ENCODE measurements at regions not wholly inside any gene's neighbourhood (a gene's known extent, or its start where the extent isn't known, plus 50 kb on each side); places are given as distances from the start of the nearest gene placed in this dataset.

- no peak overlapping the region for H3K4me3 Mint-ChIP-seq
- 91 to 100% methylated on average over 1 to 4 of the region's 4 CpGs for WGBS, 2 experiments (ENCODE audit: insufficient coverage in 1 of 2, insufficient read length in 1 of 2)
- H3K27ac Mint-ChIP-seq, result no peak overlapping the region
These were observed 90.5 kb downstream of the CDC14C start for GRCh38 chr7:49014870-49015269.

GRCh38 chr7:49020145-49020544 lies 95.8 kb downstream of the CDC14C start:
- TF ChIP-seq CTCF (conservative IDR thresholded peaks at IDR 0.05), result no peak
- Histone ChIP-seq H3K9me3 (ENCODE audit: control insufficient read depth, low read length) (peaks cover 8% of the 10 kb centered on the region), H3K27ac (ENCODE audit: low read depth, low read length) (no peak overlapping the region), H3K4me3 (ENCODE audit: low read length) (no peak overlapping the region), H3K36me3 (ENCODE audit: control insufficient read depth, insufficient read depth, low read length) (no peaks in the 10 kb centered on the region), H3K4me1 (ENCODE audit: control insufficient read depth, insufficient read depth, low read length) (no peaks in the 10 kb centered on the region), H3K9ac (ENCODE audit: extremely low read depth, low read length, poor library complexity, severe bottlenecking) (no peak overlapping the region), H3K27me3 (ENCODE audit: control insufficient read depth, insufficient read depth, low read length, poor library complexity, severe bottlenecking) (no peaks in the 10 kb centered on the region)
- Mint-ChIP-seq H3K4me3 (no peak overlapping the region), H3K27ac (no peak overlapping the region), H3K27me3 (ENCODE audit: insufficient read depth) (no peaks in the 10 kb centered on the region), H3K36me3 (ENCODE audit: low read depth) (peaks cover 5% of the 10 kb centered on the region), H3K9me3 (peaks cover 16% of the 10 kb centered on the region), H3K4me1 (peaks cover 2% of the 10 kb centered on the region)
- DNase-seq, result no peak
- 91 to 100% methylated on average over 1 to 4 of the region's 4 CpGs for WGBS, 2 experiments (ENCODE audit: insufficient coverage in 1 of 2, insufficient read length in 1 of 2)

More at GRCh38 chr7:49014870-49015269, 90.5 kb downstream of the CDC14C start:
- no peaks in the 10 kb centered on the region for H3K27me3 ChIP-seq (ENCODE audit: control insufficient read depth, insufficient read depth, low read length, poor library complexity, severe bottlenecking)
- H3K9me3 ChIP-seq (ENCODE audit: control insufficient read depth, low read length), result peaks cover 13% of the 10 kb centered on the region
- DNase-seq, result no peak
- no peak overlapping the region for H3K4me3 ChIP-seq (ENCODE audit: low read length)
- Mint-ChIP-seq H3K9me3 (peaks cover 34% of the 10 kb centered on the region), H3K36me3 (ENCODE audit: low read depth) (peaks cover 9% of the 10 kb centered on the region), H3K27me3 (ENCODE audit: insufficient read depth) (no peaks in the 10 kb centered on the region), H3K4me1 (peaks cover 2% of the 10 kb centered on the region)
- TF ChIP-seq CTCF (conservative IDR thresholded peaks at IDR 0.05), result no peak
- no peak overlapping the region for H3K27ac ChIP-seq (ENCODE audit: low read depth, low read length)
- H3K36me3 ChIP-seq (ENCODE audit: control insufficient read depth, insufficient read depth, low read length), result no peaks in the 10 kb centered on the region
- H3K4me1 ChIP-seq (ENCODE audit: control insufficient read depth, insufficient read depth, low read length), result no peaks in the 10 kb centered on the region
- H3K9ac ChIP-seq (ENCODE audit: extremely low read depth, low read length, poor library complexity, severe bottlenecking), result no peak overlapping the region

- Histone ChIP-seq H3K4me1 (ENCODE audit: control insufficient read depth, insufficient read depth, low read length) (no peaks in the 10 kb centered on the region), H3K36me3 (ENCODE audit: control insufficient read depth, insufficient read depth, low read length) (no peaks in the 10 kb centered on the region), H3K9me3 (ENCODE audit: control insufficient read depth, low read length) (no peaks in the 10 kb centered on the region), H3K27me3 (ENCODE audit: control insufficient read depth, insufficient read depth, low read length, poor library complexity, severe bottlenecking) (no peaks in the 10 kb centered on the region), H3K27ac (ENCODE audit: low read depth, low read length) (no peak overlapping the region), H3K9ac (ENCODE audit: extremely low read depth, low read length, poor library complexity, severe bottlenecking) (no peak overlapping the region), H3K4me3 (ENCODE audit: low read length) (no peak overlapping the region)
- Mint-ChIP-seq H3K27me3 (ENCODE audit: insufficient read depth) (no peaks in the 10 kb centered on the region), H3K4me3 (no peak overlapping the region), H3K4me1 (peaks cover 14% of the 10 kb centered on the region), H3K27ac (no peak overlapping the region), H3K9me3 (peaks cover 2% of the 10 kb centered on the region), H3K36me3 (ENCODE audit: low read depth) (no peaks in the 10 kb centered on the region)
- no peak for DNase-seq
- no peak for TF ChIP-seq CTCF (conservative IDR thresholded peaks at IDR 0.05)
These were observed 98.1 kb downstream of the CDC14C start for GRCh38 chr7:49022448-49022847.
